K562 (cell line): ENCODE measurements at regions not wholly inside any gene's neighbourhood (a gene's known extent, or its start where the extent isn't known, plus 50 kb on each side); places are given as distances from the start of the nearest gene placed in this dataset.

Source experiments
- ATAC-seq: fragments of 200-7000 bp; cut with Tn5 transposase; 3 replicates; pipeline ENCODE4 v1.9.1; 2020; ENCODE audit warnings: moderate library complexity
- BruUV-seq: library from RNA; stranded (reverse); fragments of 400-500 nt; replicated peaks from 2 replicates; lab custom pipeline; 2021; lab: Mats Ljungman, UMichigan
- CTCF ChIA-PET: fragments of 300-600 bp; formaldehyde crosslinking; extraction: SDS; loops from one replicate; lab custom pipeline; 2021; ENCODE audit warnings: low intra/inter-chr PET ratio; lab: Yijun Ruan, JAX
- POLR2A ChIA-PET: fragments of 300-600, 350-650 bp; sonication (Branson Sonifier 250); formaldehyde crosslinking; extraction: SDS; loops from one replicate; lab custom pipeline; 2021; ENCODE audit warnings: antibody characterized with exemption, inconsistent platforms; lab: Yijun Ruan, JAX
- DNase-seq, 4 experiments: peaks; one replicate each; pipeline versions ENCODE4 v3.0.0 to v3.0.0-alpha.2; 2011 to 2018; ENCODE audit warnings: low spot score in 3 of 4, mixed read lengths in 3 of 4; ENCODE audit errors: extremely low read depth in 1 of 4
- FAIRE-seq: peaks from 2 replicates; lab custom pipeline; 2011; peaks lifted over from hg19 to GRCh38; lab: Jason Lieb, UNC
- H2AFZ ChIP-seq: 2 replicates; pipeline ENCODE4 v1.6.0; 2011; ENCODE audit warnings: low read depth, low read length, control low read depth, inconsistent platforms
- H3K27ac ChIP-seq: fragments of 200-600 bp; 3 replicates; pipeline ENCODE4 v1.8.0; 2011; ENCODE audit warnings: low read depth, mild to moderate bottlenecking, control low read depth, inconsistent platforms, low read length, moderate library complexity, mixed read lengths; ENCODE audit errors: extremely low read depth
- H3K27me3 ChIP-seq, 2 experiments: fragments of 300-600 bp in 1 of 2; 2 replicates in 1 of 2; 3 replicates in 1 of 2; pipeline versions ENCODE4 v1.6.0 to v1.8.0; 2011; ENCODE audit warnings: inconsistent platforms in 2 of 2, low read length in 2 of 2, mild to moderate bottlenecking in 1 of 2, mixed read lengths in 1 of 2, moderate library complexity in 1 of 2; ENCODE audit not compliant: control insufficient read depth in 2 of 2, insufficient read depth in 2 of 2
- H3K36me3 ChIP-seq: fragments of 300-600 bp; 3 replicates; pipeline ENCODE4 v1.8.0; 2011; ENCODE audit warnings: mild to moderate bottlenecking, low read length, inconsistent platforms; ENCODE audit not compliant: control insufficient read depth, insufficient read depth
- H3K4me1 ChIP-seq, 2 experiments: fragments of 200-600 bp in 1 of 2; replicated peaks in 1 of 2; 2 replicates in 1 of 2; 3 replicates in 1 of 2; pipeline versions ENCODE4 v1.5.1 to v1.8.0; 2011; ENCODE audit warnings: inconsistent platforms in 2 of 2, low read length in 2 of 2, mild to moderate bottlenecking in 1 of 2, mixed read lengths in 1 of 2, moderate library complexity in 1 of 2; ENCODE audit not compliant: control insufficient read depth in 2 of 2, insufficient read depth in 2 of 2
- H3K4me2 ChIP-seq: 2 replicates; pipeline ENCODE4 v1.6.1; 2011; ENCODE audit warnings: low read length, control low read depth, inconsistent platforms, mixed read lengths; ENCODE audit not compliant: insufficient read depth
- H3K4me3 ChIP-seq: fragments of 200-600 bp; sonication (generic), shearing (Covaris generic); 2 replicates; pipeline ENCODE4 v1.5.1; 2016; ENCODE audit warnings: control low read depth, inconsistent platforms
- H3K79me2 ChIP-seq: fragments of 200-600 bp; 3 replicates; pipeline ENCODE4 v1.8.0; 2011; ENCODE audit warnings: low read length, inconsistent platforms; ENCODE audit not compliant: control insufficient read depth, insufficient read depth
- H3K9ac ChIP-seq, 2 experiments: 2 replicates each; pipeline versions ENCODE4 v1.6.0 to v1.6.1; 2011; ENCODE audit warnings: low read depth in 2 of 2, low read length in 2 of 2, control low read depth in 1 of 2, inconsistent platforms in 1 of 2, mild to moderate bottlenecking in 1 of 2, mixed read lengths in 1 of 2; ENCODE audit not compliant: insufficient read depth in 1 of 2
- H3K9me1 ChIP-seq: one replicate; pipeline ENCODE4 v1.6.0; 2011; ENCODE audit warnings: inconsistent platforms, mild to moderate bottlenecking, low read length, moderate library complexity; ENCODE audit not compliant: control insufficient read depth, insufficient read depth
- H3K9me3 ChIP-seq: replicated peaks from 2 replicates; pipeline ENCODE4 v1.5.1; 2011; ENCODE audit warnings: low read depth, low read length, inconsistent platforms; ENCODE audit not compliant: control insufficient read depth, insufficient read depth
- H4K20me1 ChIP-seq: replicated peaks from 2 replicates; pipeline ENCODE4 v1.6.1; 2011; ENCODE audit warnings: low read length, inconsistent platforms, mixed read lengths; ENCODE audit not compliant: control insufficient read depth, insufficient read depth
- CTBP1 ChIP-seq: fragments of 450-650 bp; IDR thresholded peaks from 2 replicates; pipeline ENCODE4 v1.6.1; 2016; ENCODE audit warnings: borderline replicate concordance
- CXXC5 ChIP-seq: fragments of 250-450 bp; sonication (Bioruptor Pico); IDR thresholded peaks from 2 replicates; pipeline ENCODE4 v1.8.0; 2022; ENCODE audit warnings: inconsistent platforms, mild to moderate bottlenecking, moderate library complexity
- FOXA3 ChIP-seq, 2 experiments: fragments of 450-650 bp in 1 of 2; sonication (generic) in 1 of 2; formaldehyde crosslinking; IDR thresholded peaks in 1 of 2; conservative IDR thresholded peaks in 1 of 2; 2 replicates each; pipeline versions ENCODE4 v1.4.0 to v1.8.0; 2020 to 2022; ENCODE audit warnings: mild to moderate bottlenecking in 2 of 2, missing genetic modification reagents in 1 of 2
- GTF2E2 ChIP-seq: fragments of 200-800 bp; sonication (Bioruptor generic); IDR thresholded peaks from 2 replicates; pipeline ENCODE4 v1.6.1; 2016; ENCODE audit warnings: missing genetic modification characterization, missing compliant biosample characterization
- MEIS2 ChIP-seq: fragments of 450-650 bp; IDR thresholded peaks from 2 replicates; pipeline ENCODE4 v1.6.1; 2014; ENCODE audit warnings: mild to moderate bottlenecking; ENCODE audit not compliant: partially characterized antibody
- NR1H2 ChIP-seq: sonication (generic); formaldehyde crosslinking; IDR thresholded peaks from 2 replicates; pipeline ENCODE4 v1.4.0; 2020; ENCODE audit warnings: mild to moderate bottlenecking, missing genetic modification reagents
- NR3C1 ChIP-seq: sonication (generic); formaldehyde crosslinking; IDR thresholded peaks from 2 replicates; pipeline ENCODE4 v1.8.1; 2022; ENCODE audit warnings: missing genetic modification reagents
- SLC30A9 ChIP-seq: fragments of 250-450 bp; sonication (Bioruptor Pico); IDR thresholded peaks from 2 replicates; pipeline ENCODE4 v1.8.0; 2022; ENCODE audit warnings: mild to moderate bottlenecking, moderate library complexity
- SMARCB1 ChIP-seq: IDR thresholded peaks from 2 replicates; pipeline ENCODE4 v1.6.1; 2011; ENCODE audit warnings: improper control_type of control experiment, low read depth; ENCODE audit not compliant: insufficient read length
- SPI1 ChIP-seq: IDR thresholded peaks from 2 replicates; pipeline ENCODE4 v1.6.1; 2011; ENCODE audit warnings: low read depth, low read length, control low read depth, borderline replicate concordance
- ZBTB17 ChIP-seq: fragments of 450-650 bp; formaldehyde crosslinking; IDR thresholded peaks from 2 replicates; pipeline ENCODE4 v1.4.0; 2020; ENCODE audit warnings: mild to moderate bottlenecking
- ZNF408 ChIP-seq: fragments of 250-450 bp; sonication (Bioruptor Pico); IDR thresholded peaks from 2 replicates; pipeline ENCODE4 v1.4.0; 2020; ENCODE audit warnings: low read depth, mild to moderate bottlenecking, moderate library complexity
- ZNF41 ChIP-seq: fragments of 250-450 bp; sonication (Bioruptor Pico); conservative IDR thresholded peaks from 2 replicates; pipeline ENCODE4 v1.4.0; 2020; ENCODE audit warnings: mild to moderate bottlenecking
- ZNF766 ChIP-seq: fragments of 200-800 bp; sonication (Bioruptor generic); conservative IDR thresholded peaks from 2 replicates; pipeline ENCODE4 v1.6.1; 2016; ENCODE audit warnings: missing genetic modification characterization, missing compliant biosample characterization
- WGBS: fragments of 100-300 bp; shearing (Covaris generic); methylation state at CpG from one replicate; pipeline ENCODE4 v1.1.6; 2016; ENCODE audit warnings: low coverage, mixed read lengths; ENCODE audit not compliant: insufficient coverage; ENCODE audit errors: missing lambda C conversion rate; 5-methylcytosine and 5-hydroxymethylcytosine counted together
- in situ Hi-C: fragments of 300-500 bp; cut with MboI; formaldehyde crosslinking; loops from 4 replicates; pipeline ENCODE4 v1.15.0; 2018; ENCODE audit warnings: inconsistent platforms, mixed read lengths
- intact Hi-C: fragments of 100-400 bp; cut with micrococcal nuclease; formaldehyde crosslinking; loops from 2 replicates; pipeline ENCODE4 v1.14.2; 2022
- TF ChIP-seq, protein P1 (sequence below): fragments of 250-450 bp; sonication (Bioruptor Pico); IDR thresholded peaks from 2 replicates; pipeline ENCODE4 v1.5.1; 2021; ENCODE audit warnings: mild to moderate bottlenecking
- TF ChIP-seq, protein P2 (sequence below), 2 experiments: IDR thresholded peaks; 2 replicates each; pipeline ENCODE4 v1.6.1; 2011; ENCODE audit warnings: borderline replicate concordance in 1 of 2, control low read depth in 1 of 2, low read depth in 1 of 2, low read length in 1 of 2, mild to moderate bottlenecking in 1 of 2, mixed read lengths in 1 of 2, moderate library complexity in 1 of 2; ENCODE audit not compliant: insufficient read depth in 1 of 2, insufficient read length in 1 of 2, poor library complexity in 1 of 2, severe bottlenecking in 1 of 2; ENCODE audit errors: extremely low read depth in 1 of 2
- TF ChIP-seq, protein P3 (sequence below): fragments of 250-450 bp; sonication (Bioruptor Pico); IDR thresholded peaks from 2 replicates; pipeline ENCODE4 v1.5.0; 2021
- TF ChIP-seq, protein P4 (sequence below): fragments of 450-650 bp; formaldehyde crosslinking; IDR thresholded peaks from 2 replicates; pipeline ENCODE4 v1.4.0; 2020; ENCODE audit warnings: mild to moderate bottlenecking, moderate library complexity

DNA sequence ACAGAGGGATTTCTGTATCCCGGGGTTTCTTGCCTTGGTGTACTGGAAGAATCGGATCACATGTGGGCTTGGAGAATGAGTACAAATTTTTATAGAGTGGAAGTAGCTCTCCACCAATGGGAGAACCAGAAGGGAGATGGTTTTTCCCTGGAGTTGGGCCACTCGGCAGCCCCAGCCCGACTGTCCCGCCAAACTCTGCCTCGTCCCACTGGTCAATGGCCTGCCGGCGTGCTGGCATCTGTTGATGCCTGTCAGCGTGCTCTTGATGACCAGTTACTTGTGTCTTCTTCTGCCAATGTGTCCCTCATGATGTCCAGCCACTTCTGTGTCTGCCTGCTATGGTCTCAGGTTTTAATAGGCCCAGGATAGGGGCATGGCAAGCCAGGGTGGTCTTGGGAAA lies 100.5 kb downstream of the CFAP44 start:
- no TSS peak for BruUV-seq
- Histone ChIP-seq H3K36me3 (no peaks in the 10 kb centered on the region), H3K4me2 (no peak overlapping the region), H3K27me3 (no peaks in the 10 kb centered on the region), H4K20me1 (no peaks in the 10 kb centered on the region), H2AFZ (no peak overlapping the region), H3K9me1 (no peaks in the 10 kb centered on the region), H3K4me1 (no peaks in the 10 kb centered on the region), H3K4me3 (no peak overlapping the region), H3K79me2 (no peaks in the 10 kb centered on the region), H3K9me3 (no peaks in the 10 kb centered on the region), H3K27ac (no peak overlapping the region), H3K9ac (no peak overlapping the region)
- 33% methylated on average over 7 of the region's 9 CpGs for WGBS
- ChIA-PET POLR2A (interaction anchor here (0.7 kb wide), 1 partner anchor 556 kb away, joined by 3 read pairs; no protein-coding TSS in a partner anchor), CTCF (no interaction called here)
- no peak for FAIRE-seq
- TF ChIP-seq CXXC5 (CRISPR knock-in tag) (no peak), NR1H2 (CRISPR knock-in tag) (no peak), NR3C1 (CRISPR knock-in tag) (no peak), GTF2E2 (no peak), MEIS2 (no peak), SLC30A9 (no peak), FOXA3 (CRISPR knock-in tag; conservative IDR thresholded peaks at IDR 0.05 in 1 of 2, IDR thresholded peaks at IDR 0.05 in 1 of 2) (no peak), ZNF408 (CRISPR knock-in tag) (no peak), SMARCB1 (no peak), SPI1 (no peak), CTBP1 (no peak), ZNF766 (CRISPR knock-in tag) (no peak), ZBTB17 (CRISPR knock-in tag) (no peak), ZNF41 (CRISPR knock-in tag) (no peak)
- TF ChIP-seq, protein P1, sequence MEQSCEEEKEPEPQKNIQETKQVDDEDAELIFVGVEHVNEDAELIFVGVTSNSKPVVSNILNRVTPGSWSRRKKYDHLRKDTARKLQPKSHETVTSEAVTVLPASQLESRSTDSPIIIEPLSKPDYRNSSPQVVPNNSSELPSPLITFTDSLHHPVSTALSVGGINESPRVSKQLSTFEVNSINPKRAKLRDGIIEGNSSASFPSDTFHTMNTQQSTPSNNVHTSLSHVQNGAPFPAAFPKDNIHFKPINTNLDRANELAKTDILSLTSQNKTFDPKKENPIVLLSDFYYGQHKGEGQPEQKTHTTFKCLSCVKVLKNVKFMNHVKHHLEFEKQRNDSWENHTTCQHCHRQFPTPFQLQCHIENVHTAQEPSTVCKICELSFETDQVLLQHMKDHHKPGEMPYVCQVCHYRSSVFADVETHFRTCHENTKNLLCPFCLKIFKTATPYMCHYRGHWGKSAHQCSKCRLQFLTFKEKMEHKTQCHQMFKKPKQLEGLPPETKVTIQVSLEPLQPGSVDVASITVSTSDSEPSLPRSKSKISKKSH (CRISPR knock-in tag): no peak
- TF ChIP-seq, protein P2, sequence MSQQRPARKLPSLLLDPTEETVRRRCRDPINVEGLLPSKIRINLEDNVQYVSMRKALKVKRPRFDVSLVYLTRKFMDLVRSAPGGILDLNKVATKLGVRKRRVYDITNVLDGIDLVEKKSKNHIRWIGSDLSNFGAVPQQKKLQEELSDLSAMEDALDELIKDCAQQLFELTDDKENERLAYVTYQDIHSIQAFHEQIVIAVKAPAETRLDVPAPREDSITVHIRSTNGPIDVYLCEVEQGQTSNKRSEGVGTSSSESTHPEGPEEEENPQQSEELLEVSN (IDR thresholded peaks at IDR 0.05; ENCODE audit: borderline replicate concordance in 1 of 2, extremely low read depth in 1 of 2, insufficient read depth in 1 of 2, insufficient read length in 1 of 2, low read depth in 1 of 2, low read length in 1 of 2, poor library complexity in 1 of 2, severe bottlenecking in 1 of 2): no peak
- TF ChIP-seq, protein P3, sequence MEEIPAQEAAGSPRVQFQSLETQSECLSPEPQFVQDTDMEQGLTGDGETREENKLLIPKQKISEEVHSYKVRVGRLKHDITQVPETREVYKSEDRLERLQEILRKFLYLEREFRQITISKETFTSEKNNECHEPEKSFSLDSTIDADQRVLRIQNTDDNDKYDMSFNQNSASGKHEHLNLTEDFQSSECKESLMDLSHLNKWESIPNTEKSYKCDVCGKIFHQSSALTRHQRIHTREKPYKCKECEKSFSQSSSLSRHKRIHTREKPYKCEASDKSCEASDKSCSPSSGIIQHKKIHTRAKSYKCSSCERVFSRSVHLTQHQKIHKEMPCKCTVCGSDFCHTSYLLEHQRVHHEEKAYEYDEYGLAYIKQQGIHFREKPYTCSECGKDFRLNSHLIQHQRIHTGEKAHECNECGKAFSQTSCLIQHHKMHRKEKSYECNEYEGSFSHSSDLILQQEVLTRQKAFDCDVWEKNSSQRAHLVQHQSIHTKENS (CRISPR knock-in tag): no peak
- TF ChIP-seq, protein P4, sequence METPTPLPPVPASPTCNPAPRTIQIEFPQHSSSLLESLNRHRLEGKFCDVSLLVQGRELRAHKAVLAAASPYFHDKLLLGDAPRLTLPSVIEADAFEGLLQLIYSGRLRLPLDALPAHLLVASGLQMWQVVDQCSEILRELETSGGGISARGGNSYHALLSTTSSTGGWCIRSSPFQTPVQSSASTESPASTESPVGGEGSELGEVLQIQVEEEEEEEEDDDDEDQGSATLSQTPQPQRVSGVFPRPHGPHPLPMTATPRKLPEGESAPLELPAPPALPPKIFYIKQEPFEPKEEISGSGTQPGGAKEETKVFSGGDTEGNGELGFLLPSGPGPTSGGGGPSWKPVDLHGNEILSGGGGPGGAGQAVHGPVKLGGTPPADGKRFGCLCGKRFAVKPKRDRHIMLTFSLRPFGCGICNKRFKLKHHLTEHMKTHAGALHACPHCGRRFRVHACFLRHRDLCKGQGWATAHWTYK (CRISPR knock-in tag): no peak
- in situ Hi-C loops: no loop called here
- DNase-seq: no peak
- no peak for ATAC-seq
- intact Hi-C loops: no loop called here
